ENCODE measurements at regions not wholly inside any gene's neighbourhood (a gene's known extent, or its start where the extent isn't known, plus 50 kb on each side); places are given as distances from the start of the nearest gene placed in this dataset.

- TF ChIP-seq MYC (IDR thresholded peaks at IDR 0.05; ENCODE audit: low read depth, low read length): no peak
- TF ChIP-seq, protein P1, sequence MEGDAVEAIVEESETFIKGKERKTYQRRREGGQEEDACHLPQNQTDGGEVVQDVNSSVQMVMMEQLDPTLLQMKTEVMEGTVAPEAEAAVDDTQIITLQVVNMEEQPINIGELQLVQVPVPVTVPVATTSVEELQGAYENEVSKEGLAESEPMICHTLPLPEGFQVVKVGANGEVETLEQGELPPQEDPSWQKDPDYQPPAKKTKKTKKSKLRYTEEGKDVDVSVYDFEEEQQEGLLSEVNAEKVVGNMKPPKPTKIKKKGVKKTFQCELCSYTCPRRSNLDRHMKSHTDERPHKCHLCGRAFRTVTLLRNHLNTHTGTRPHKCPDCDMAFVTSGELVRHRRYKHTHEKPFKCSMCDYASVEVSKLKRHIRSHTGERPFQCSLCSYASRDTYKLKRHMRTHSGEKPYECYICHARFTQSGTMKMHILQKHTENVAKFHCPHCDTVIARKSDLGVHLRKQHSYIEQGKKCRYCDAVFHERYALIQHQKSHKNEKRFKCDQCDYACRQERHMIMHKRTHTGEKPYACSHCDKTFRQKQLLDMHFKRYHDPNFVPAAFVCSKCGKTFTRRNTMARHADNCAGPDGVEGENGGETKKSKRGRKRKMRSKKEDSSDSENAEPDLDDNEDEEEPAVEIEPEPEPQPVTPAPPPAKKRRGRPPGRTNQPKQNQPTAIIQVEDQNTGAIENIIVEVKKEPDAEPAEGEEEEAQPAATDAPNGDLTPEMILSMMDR (IDR thresholded peaks at IDR 0.05; ENCODE audit: extremely low read depth in 1 of 2, insufficient read depth in 1 of 2, low read depth in 1 of 2, low read length in 2 of 2): no peak
- TF ChIP-seq FOS (IDR thresholded peaks at IDR 0.05; ENCODE audit: borderline replicate concordance, insufficient read depth, low read length): no peak
- TF ChIP-seq POLR2A (IDR thresholded peaks at IDR 0.05; ENCODE audit: low read depth, low read length): no peak
- no peak for TF ChIP-seq POLR2AphosphoS5 (IDR thresholded peaks at IDR 0.05; ENCODE audit: insufficient read depth, low read depth, low read length)
- TF ChIP-seq EZH2 (IDR thresholded peaks at IDR 0.05; ENCODE audit: borderline replicate concordance, low read depth, low read length, severe bottlenecking): no peak
- TF ChIP-seq, protein P2, sequence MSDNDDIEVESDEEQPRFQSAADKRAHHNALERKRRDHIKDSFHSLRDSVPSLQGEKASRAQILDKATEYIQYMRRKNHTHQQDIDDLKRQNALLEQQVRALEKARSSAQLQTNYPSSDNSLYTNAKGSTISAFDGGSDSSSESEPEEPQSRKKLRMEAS (IDR thresholded peaks at IDR 0.05; ENCODE audit: insufficient read depth, insufficient read length): no peak
- no peak for TF ChIP-seq JUN (IDR thresholded peaks at IDR 0.05; ENCODE audit: borderline replicate concordance, insufficient read depth, insufficient read length, low read depth)
These were observed 50.9 kb upstream of the LOXL4 start for GRCh38 chr10:98318861-98319260.

All from endothelial cell of umbilical vein (primary cell).